GM12872 (cell line): ENCODE measurements at regions not wholly inside any gene's neighbourhood (a gene's known extent, or its start where the extent isn't known, plus 50 kb on each side); places are given as distances from the start of the nearest gene placed in this dataset.

ENCODE experiments used
- TF ChIP-seq, protein P1 (sequence below): IDR thresholded peaks from 3 replicates; pipeline ENCODE4 v1.5.1; 2011; ENCODE audit warnings: low read depth, mild to moderate bottlenecking, low read length, moderate library complexity; ENCODE audit not compliant: insufficient read depth

DNA sequence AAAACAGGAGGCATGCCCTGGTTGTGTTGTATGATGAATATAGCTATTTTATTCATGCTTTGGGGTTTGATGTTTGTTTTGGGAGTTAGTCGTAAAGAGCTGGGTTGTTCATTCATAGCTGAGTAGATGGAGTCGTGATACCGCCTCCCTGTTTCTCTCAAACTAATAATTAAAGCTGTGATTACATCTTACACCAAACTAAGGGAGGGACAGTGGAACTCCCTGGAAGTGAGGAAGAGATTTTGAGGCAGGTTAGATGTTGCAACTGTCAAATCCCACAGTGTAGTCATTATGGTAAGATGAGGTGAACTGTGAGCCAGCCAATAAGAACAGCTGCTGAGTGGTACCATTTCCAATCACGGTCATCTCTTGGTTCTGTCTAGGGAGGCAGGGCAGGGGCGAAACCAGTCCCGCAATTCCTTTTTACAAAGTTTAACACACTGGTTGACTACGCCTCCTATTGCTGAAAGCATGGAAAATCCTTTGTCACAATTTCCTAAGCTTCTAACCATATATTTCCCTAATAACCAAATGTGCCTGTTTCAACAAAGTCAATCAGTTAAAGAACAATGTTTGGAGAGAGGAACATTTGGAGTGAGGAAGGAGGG, 207.6 kb upstream of the SERP2 start:
- TF ChIP-seq, protein P1, sequence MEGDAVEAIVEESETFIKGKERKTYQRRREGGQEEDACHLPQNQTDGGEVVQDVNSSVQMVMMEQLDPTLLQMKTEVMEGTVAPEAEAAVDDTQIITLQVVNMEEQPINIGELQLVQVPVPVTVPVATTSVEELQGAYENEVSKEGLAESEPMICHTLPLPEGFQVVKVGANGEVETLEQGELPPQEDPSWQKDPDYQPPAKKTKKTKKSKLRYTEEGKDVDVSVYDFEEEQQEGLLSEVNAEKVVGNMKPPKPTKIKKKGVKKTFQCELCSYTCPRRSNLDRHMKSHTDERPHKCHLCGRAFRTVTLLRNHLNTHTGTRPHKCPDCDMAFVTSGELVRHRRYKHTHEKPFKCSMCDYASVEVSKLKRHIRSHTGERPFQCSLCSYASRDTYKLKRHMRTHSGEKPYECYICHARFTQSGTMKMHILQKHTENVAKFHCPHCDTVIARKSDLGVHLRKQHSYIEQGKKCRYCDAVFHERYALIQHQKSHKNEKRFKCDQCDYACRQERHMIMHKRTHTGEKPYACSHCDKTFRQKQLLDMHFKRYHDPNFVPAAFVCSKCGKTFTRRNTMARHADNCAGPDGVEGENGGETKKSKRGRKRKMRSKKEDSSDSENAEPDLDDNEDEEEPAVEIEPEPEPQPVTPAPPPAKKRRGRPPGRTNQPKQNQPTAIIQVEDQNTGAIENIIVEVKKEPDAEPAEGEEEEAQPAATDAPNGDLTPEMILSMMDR, result no peak

DNA sequence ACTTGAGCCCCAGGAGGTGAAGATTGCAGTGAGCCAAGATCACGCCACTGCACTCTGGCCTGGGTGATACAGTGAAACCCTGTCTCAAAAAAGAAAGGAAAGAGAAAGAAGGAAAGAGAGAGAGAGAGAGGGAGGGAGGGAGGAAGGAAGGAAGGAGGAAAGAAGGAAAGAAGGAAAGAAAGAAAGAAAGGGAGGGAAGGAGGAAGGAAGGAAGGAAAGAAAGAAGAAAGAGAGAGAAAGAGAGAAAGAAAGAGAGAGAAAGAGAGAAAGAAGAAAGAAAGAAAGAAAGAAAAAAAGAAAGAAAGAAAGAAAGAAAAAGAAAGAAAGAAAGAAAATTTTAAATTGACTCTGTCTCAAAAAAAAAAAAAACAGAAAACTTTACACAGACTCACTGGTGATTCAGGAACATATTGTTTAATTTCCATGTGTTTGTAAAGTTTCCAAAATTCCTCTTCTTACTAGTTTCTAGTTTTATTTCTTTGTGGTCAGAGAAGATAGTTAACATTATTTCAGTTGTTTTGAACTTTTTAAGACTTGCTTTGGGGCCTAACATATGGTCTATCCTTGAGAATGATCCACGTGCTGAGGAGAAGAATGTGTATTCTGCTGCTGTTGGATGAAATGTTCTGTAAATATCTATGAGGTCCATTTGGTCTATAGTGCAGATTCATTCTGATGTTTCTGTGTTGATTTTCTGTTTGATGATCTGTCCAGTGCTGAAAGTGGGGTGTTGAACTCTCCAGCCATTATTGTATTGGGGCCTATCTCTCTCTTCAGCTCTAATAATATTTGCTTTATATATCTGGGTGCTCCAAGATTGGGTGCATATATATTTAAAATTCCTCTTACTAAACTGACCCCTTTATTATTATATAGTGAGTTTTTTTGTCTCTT, 204.4 kb upstream of the SERP2 start:
- TF ChIP-seq, protein P1, result no peak

DNA sequence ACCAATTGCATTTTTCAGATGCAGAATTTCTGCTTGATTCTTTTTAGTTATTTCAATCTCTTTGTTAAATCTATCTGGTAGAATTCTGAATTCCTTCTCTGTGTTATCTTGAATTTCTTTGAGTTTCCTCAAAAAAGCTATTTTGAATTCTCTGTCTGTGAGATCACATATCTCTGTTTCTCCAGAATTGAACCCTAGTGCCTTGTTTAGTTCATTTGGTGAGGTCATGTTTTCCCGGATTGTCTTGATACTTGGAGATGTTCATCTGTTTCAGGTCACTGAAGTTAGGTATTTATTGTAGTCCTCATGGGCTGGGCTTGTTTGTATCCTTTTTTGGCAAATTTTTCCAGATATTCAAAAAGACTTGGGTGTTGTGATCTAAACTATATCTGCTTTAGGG, 202.9 kb upstream of the SERP2 start:
- TF ChIP-seq, protein P1, result no peak

DNA sequence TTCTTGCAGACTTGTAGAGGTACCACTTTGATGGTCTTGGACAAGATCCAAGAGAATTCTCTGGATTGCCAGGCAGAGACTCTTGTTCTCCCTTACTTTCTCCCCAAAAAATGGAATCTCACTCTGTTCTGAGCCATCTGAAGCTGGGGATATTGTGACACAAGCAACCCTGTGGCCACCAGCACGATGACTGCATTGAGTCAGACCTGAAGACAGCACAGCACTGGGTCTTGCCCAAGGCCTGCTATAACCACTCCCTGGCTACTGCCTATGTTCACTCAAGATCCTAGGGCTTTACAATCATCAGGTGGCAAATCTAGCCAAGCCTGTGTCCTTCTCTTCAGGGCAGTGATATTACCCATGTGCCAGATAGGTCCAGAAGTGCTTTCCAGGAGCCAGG, 202.5 kb upstream of the SERP2 start:
- TF ChIP-seq, protein P1, result no peak

DNA sequence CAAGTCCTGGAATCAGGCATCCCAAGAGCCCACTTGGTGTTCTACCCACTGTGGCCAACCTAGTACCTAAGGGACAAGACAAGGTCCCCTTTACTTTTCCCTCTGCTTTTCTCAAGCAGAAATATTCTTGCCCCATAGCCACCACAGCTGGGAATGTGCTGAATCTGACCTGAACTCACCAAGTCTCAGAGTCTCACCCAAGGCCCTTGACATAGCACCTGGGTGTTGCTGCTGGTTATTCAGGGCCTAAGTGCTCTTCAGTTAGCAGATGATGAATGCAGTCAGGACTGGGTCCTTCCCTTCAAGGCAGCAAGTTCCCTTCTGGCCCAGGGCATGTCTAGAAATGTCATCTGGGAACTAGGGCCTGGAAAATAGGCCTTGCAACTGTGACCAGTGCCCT, 201.8 kb upstream of the SERP2 start:
- TF ChIP-seq, protein P1, result no peak

DNA sequence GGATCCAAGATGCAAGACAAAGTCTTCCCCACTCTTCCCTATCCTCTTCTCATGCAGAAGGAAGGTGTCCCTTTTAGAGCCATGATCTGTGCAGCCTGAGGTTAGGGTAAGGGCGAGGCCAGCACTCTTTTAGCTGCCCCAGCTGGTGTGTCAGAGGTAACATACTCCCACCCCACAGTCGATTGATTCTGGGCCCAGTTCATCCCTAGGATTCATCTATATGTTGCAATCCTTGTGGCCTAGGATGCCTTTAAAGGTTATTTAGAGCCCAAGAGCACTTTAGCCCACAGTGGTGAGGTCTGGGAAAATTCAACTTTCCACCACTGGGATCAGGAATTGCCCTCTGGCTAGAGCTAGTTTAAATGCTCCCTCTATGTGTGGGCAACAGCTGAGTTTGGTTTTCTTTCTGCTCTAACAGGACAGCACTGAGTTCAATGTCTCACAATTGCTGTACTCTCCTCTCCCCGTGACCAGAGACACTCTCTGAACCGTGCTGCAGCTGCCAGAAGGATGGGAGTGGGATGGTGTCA, 201.3 kb upstream of the SERP2 start:
- TF ChIP-seq, protein P1, result no peak

DNA sequence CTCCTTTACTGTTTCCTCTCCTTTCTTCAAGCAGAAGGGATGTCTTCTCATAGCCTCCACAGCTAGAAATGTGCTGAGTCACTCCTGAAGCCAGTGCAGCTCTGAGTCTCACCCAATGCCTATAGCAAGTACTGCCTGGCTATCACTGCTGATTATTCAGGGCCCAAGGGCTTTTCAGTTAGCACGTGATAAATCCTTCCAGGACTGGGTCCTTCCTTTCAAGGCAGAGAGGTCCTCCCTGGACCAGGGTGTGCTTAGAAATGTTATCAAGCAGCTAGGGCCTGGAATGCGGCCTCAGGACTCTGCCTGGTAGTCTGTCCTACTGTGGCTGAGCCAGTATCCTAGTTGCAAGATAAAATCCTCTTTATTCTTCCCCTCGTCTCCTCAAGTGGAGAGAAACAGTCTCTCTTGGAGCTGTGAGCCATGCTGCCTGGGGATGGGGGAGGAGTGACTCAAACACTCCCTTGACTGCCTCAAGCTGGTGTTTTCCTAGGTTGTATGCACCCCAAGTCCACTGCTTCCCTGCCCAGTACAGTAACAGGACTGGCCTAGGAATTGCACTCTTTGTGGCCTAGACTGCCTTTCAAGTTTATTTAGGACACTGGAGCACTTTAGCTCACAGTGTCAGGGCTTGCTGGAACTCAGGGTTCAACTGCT, 198.7 kb upstream of the SERP2 start:
- TF ChIP-seq, protein P1, result no peak
